Osteoblast (primary cell): ENCODE measurements at regions not wholly inside any gene's neighbourhood (a gene's known extent, or its start where the extent isn't known, plus 50 kb on each side); places are given as distances from the start of the nearest gene placed in this dataset.
"Not testable (repeated sequence)": the region's sequence is repeated elsewhere in the genome, so short reads cannot be mapped to it uniquely, and the experiment has no call there.

Source experiments
- DNase-seq: peaks from one replicate; pipeline ENCODE4 v3.0.0; 2011; ENCODE audit warnings: low spot score, mixed read lengths; ENCODE audit not compliant: insufficient read length; ENCODE audit errors: missing footprints
- H2AFZ ChIP-seq: 2 replicates; pipeline ENCODE4 v1.6.0; 2011; ENCODE audit warnings: mild to moderate bottlenecking, low read length
- H3K27ac ChIP-seq: 2 replicates; pipeline ENCODE4 v1.5.1; 2011; ENCODE audit warnings: mild to moderate bottlenecking, low read depth, low read length, moderate library complexity
- H3K27me3 ChIP-seq: 2 replicates; pipeline ENCODE4 v1.6.0; 2012; ENCODE audit warnings: mild to moderate bottlenecking, control low read depth, inconsistent platforms, low read length, moderate library complexity; ENCODE audit not compliant: insufficient read depth
- H3K36me3 ChIP-seq: 2 replicates; pipeline ENCODE4 v1.5.1; 2011; ENCODE audit warnings: mild to moderate bottlenecking, low read length, control low read depth, moderate library complexity; ENCODE audit not compliant: insufficient read depth
- H3K4me1 ChIP-seq: 2 replicates; pipeline ENCODE4 v1.5.1; 2011; ENCODE audit warnings: mild to moderate bottlenecking, low read length, control low read depth, moderate library complexity; ENCODE audit not compliant: insufficient read depth
- H3K4me2 ChIP-seq: 2 replicates; pipeline ENCODE4 v1.6.0; 2011; ENCODE audit warnings: mild to moderate bottlenecking, low read length; ENCODE audit not compliant: insufficient read depth
- H3K4me3 ChIP-seq: fragments of 200-600 bp; sonication (generic); 3 replicates; pipeline ENCODE4 v1.5.1; 2012; ENCODE audit warnings: mild to moderate bottlenecking, low read length, inconsistent platforms; ENCODE audit not compliant: insufficient read depth
- H3K79me2 ChIP-seq: 2 replicates; pipeline ENCODE4 v1.6.0; 2012; ENCODE audit warnings: mild to moderate bottlenecking, low read length, control low read depth, inconsistent platforms; ENCODE audit not compliant: insufficient read depth
- H3K9me3 ChIP-seq: 2 replicates; pipeline ENCODE4 v1.5.1; 2011; ENCODE audit warnings: low read depth, low read length, control low read depth
- H4K20me1 ChIP-seq: 2 replicates; pipeline ENCODE4 v1.6.0; 2012; ENCODE audit warnings: mild to moderate bottlenecking, low read length, control low read depth; ENCODE audit not compliant: insufficient read depth
- CTCF ChIP-seq: IDR thresholded peaks from 2 replicates; pipeline ENCODE4 v1.5.1; 2011; ENCODE audit warnings: mild to moderate bottlenecking, low read depth, low read length, moderate library complexity; ENCODE audit errors: extremely low read depth

GRCh38 chr22:27107824-27108223, 450.4 kb downstream of the MIAT start:
- no peak for TF ChIP-seq CTCF
- H3K27me3 ChIP-seq: no peaks in the 10 kb centered on the region
- no peaks in the 10 kb centered on the region for H3K36me3 ChIP-seq
- no peak overlapping the region for H3K4me2 ChIP-seq
- no peak overlapping the region for H3K4me3 ChIP-seq
- H4K20me1 ChIP-seq: no peaks in the 10 kb centered on the region
- peaks cover 54% of the 10 kb centered on the region for H3K4me1 ChIP-seq
- peak; percentile 86 for DNase-seq
- no peak overlapping the region for H2AFZ ChIP-seq
- no peaks in the 10 kb centered on the region for H3K9me3 ChIP-seq
- no peaks in the 10 kb centered on the region for H3K79me2 ChIP-seq
- peak overlapping the region; percentile 3 for H3K27ac ChIP-seq

GRCh38 chr22:27108425-27109114, 451.2 kb downstream of the MIAT start:
- Histone ChIP-seq H3K27me3 (no peaks in the 10 kb centered on the region), H3K79me2 (no peaks in the 10 kb centered on the region), H3K36me3 (no peaks in the 10 kb centered on the region), H2AFZ (no peak overlapping the region), H3K9me3 (no peaks in the 10 kb centered on the region), H3K4me1 (peaks cover 61% of the 10 kb centered on the region), H4K20me1 (no peaks in the 10 kb centered on the region), H3K27ac (no peak overlapping the region), H3K4me3 (no peak overlapping the region), H3K4me2 (no peak overlapping the region)
- DNase-seq: no peak
- TF ChIP-seq CTCF: no peak

- H3K4me3 ChIP-seq, H3K36me3 ChIP-seq, H3K4me2 ChIP-seq, H3K79me2 ChIP-seq, H2AFZ ChIP-seq, H4K20me1 ChIP-seq, H3K9me3 ChIP-seq, H3K27me3 ChIP-seq, H3K27ac ChIP-seq, DNase-seq: not testable (repeated sequence)
- peaks cover 68% of the 10 kb centered on the region for H3K4me1 ChIP-seq
Measured at GRCh38 chr22:27109406-27109805, 452.0 kb downstream of the MIAT start.

- Histone ChIP-seq H3K4me2 (peak overlapping the region; percentile 29), H3K79me2 (no peaks in the 10 kb centered on the region), H4K20me1 (no peaks in the 10 kb centered on the region), H3K9me3 (no peaks in the 10 kb centered on the region), H3K27ac (peak overlapping the region; percentile 41), H2AFZ (no peak overlapping the region), H3K4me1 (peaks cover 65% of the 10 kb centered on the region), H3K4me3 (no peak overlapping the region), H3K27me3 (no peaks in the 10 kb centered on the region), H3K36me3 (no peaks in the 10 kb centered on the region)
- DNase-seq: peak; percentile 74
- TF ChIP-seq CTCF: no peak
Measured at GRCh38 chr22:27110665-27111451, 453.5 kb downstream of the MIAT start.
